GM23338 (cell line): ENCODE measurements at regions not wholly inside any gene's neighbourhood (a gene's known extent, or its start where the extent isn't known, plus 50 kb on each side); places are given as distances from the start of the nearest gene placed in this dataset.

Source experiments
- ATAC-seq: fragments of 200-7000 bp; cut with Tn5 transposase; 3 replicates; pipeline ENCODE4 v1.9.1; 2020
- DNase-seq: peaks from one replicate; pipeline ENCODE4 v3.0.0-alpha.2; 2015; ENCODE audit warnings: low spot score
- H2AFZ ChIP-seq: fragments of 200-600 bp; sonication (generic); 2 replicates; pipeline ENCODE4 v1.8.0; 2016; ENCODE audit warnings: antibody characterized with exemption, mild to moderate bottlenecking, moderate library complexity
- H3F3A ChIP-seq: fragments of 200-600 bp; sonication (generic); replicated peaks from 2 replicates; pipeline ENCODE4 v1.8.0; 2017; ENCODE audit warnings: antibody characterized with exemption, mixed run types, low read depth
- H3K27ac ChIP-seq: fragments of 200-600 bp; sonication (generic); 2 replicates; pipeline ENCODE4 v1.6.1; 2016; ENCODE audit warnings: low read depth
- H3K27me3 ChIP-seq: fragments of 200-600 bp; sonication (generic); 2 replicates; pipeline ENCODE4 v1.8.0; 2016; ENCODE audit warnings: mild to moderate bottlenecking, mixed run types, moderate library complexity; ENCODE audit not compliant: insufficient read depth
- H3K36me3 ChIP-seq: fragments of 200-600 bp; sonication (generic); 2 replicates; pipeline ENCODE4 v1.8.0; 2016; ENCODE audit warnings: mild to moderate bottlenecking; ENCODE audit not compliant: insufficient read depth
- H3K4me1 ChIP-seq: fragments of 200-600 bp; sonication (generic); 2 replicates; pipeline ENCODE4 v1.8.0; 2016; ENCODE audit warnings: mild to moderate bottlenecking, moderate library complexity; ENCODE audit not compliant: insufficient read depth
- H3K4me2 ChIP-seq: fragments of 200-600 bp; sonication (generic); 2 replicates; pipeline ENCODE4 v1.7.1; 2017; ENCODE audit warnings: mixed run types
- H3K4me3 ChIP-seq: fragments of 200-600 bp; sonication (generic); 2 replicates; pipeline ENCODE4 v1.6.1; 2016; ENCODE audit warnings: mixed run types
- H3K79me2 ChIP-seq: fragments of 200-600 bp; sonication (generic); replicated peaks from 2 replicates; pipeline ENCODE4 v1.8.0; 2017; ENCODE audit warnings: mild to moderate bottlenecking; ENCODE audit not compliant: insufficient read depth
- H3K9me2 ChIP-seq: fragments of 200-600 bp; sonication (generic); 2 replicates; pipeline ENCODE4 v1.8.0; 2017; ENCODE audit not compliant: insufficient read depth
- H4K20me1 ChIP-seq: fragments of 200-600 bp; sonication (generic); replicated peaks from 2 replicates; pipeline ENCODE4 v1.8.0; 2017; ENCODE audit warnings: mild to moderate bottlenecking; ENCODE audit not compliant: insufficient read depth
- H3K27ac Mint-ChIP-seq: 2 replicates; pipeline ENCODE4 v1.8.0; 2020; ENCODE audit warnings: inconsistent platforms, mild to moderate bottlenecking, moderate library complexity, mixed read lengths
- H3K27me3 Mint-ChIP-seq: 3 replicates; pipeline ENCODE4 v1.8.0; 2022; ENCODE audit warnings: low read depth, mild to moderate bottlenecking, moderate library complexity, mixed read lengths, inconsistent platforms; ENCODE audit not compliant: insufficient read depth, poor library complexity
- H3K36me3 Mint-ChIP-seq: 3 replicates; pipeline ENCODE4 v1.8.0; 2021; ENCODE audit warnings: low read depth, mild to moderate bottlenecking, inconsistent platforms, moderate library complexity, mixed read lengths
- H3K4me1 Mint-ChIP-seq: 3 replicates; pipeline ENCODE4 v1.8.0; 2020; ENCODE audit warnings: mild to moderate bottlenecking, inconsistent platforms, mixed read lengths
- H3K4me3 Mint-ChIP-seq: 3 replicates; pipeline ENCODE4 v1.8.0; 2021; ENCODE audit warnings: moderate library complexity, mild to moderate bottlenecking, inconsistent platforms, mixed read lengths
- H3K9me3 Mint-ChIP-seq: 3 replicates; pipeline ENCODE4 v1.8.0; 2020; ENCODE audit warnings: moderate library complexity, mild to moderate bottlenecking, inconsistent platforms, mixed read lengths
- CREB1 ChIP-seq: fragments of 250-450 bp; sonication (Bioruptor Pico); IDR thresholded peaks from 2 replicates; pipeline ENCODE4 v1.5.0; 2020; ENCODE audit warnings: low read depth, mild to moderate bottlenecking, moderate library complexity
- EZH2 ChIP-seq: fragments of 200-600 bp; sonication (generic); IDR thresholded peaks from one replicate; pipeline ENCODE4 v1.8.0; 2017; ENCODE audit warnings: antibody characterized with exemption, mild to moderate bottlenecking, low read depth; ENCODE audit not compliant: unreplicated experiment
- EZH2phosphoT487 ChIP-seq: fragments of 200-600 bp; sonication (generic); IDR thresholded peaks from one replicate; pipeline ENCODE4 v1.8.1; 2018; ENCODE audit warnings: antibody characterized with exemption; ENCODE audit not compliant: unreplicated experiment
- JUNB ChIP-seq: IDR thresholded peaks from one replicate; pipeline ENCODE4 v1.6.1; 2016; ENCODE audit warnings: antibody characterized with exemption; ENCODE audit not compliant: unreplicated experiment
- NANOG ChIP-seq: IDR thresholded peaks from 2 replicates; pipeline ENCODE4 v1.6.1; 2016; ENCODE audit warnings: antibody characterized with exemption, borderline replicate concordance
- POLR2AphosphoS5 ChIP-seq: IDR thresholded peaks from 2 replicates; pipeline ENCODE4 v1.6.1; 2016; ENCODE audit warnings: antibody characterized with exemption, low read depth
- ZNF114 ChIP-seq: fragments of 250-450 bp; sonication (Bioruptor Pico); IDR thresholded peaks from 2 replicates; pipeline ENCODE4 v1.5.0; 2020; ENCODE audit warnings: mild to moderate bottlenecking, moderate library complexity
- ZNF331 ChIP-seq: fragments of 250-450 bp; sonication (Bioruptor Pico); IDR thresholded peaks from 2 replicates; pipeline ENCODE4 v1.5.0; 2020; ENCODE audit warnings: low read depth, mild to moderate bottlenecking, moderate library complexity
- TF ChIP-seq, protein P1 (sequence below), 2 experiments: fragments of 200-600 bp in 1 of 2; sonication (generic) in 1 of 2; conservative IDR thresholded peaks; 2 replicates each; pipeline versions ENCODE4 v1.5.1 to v1.6.1; 2016 to 2017; ENCODE audit warnings: antibody characterized with exemption in 2 of 2, low read depth in 2 of 2, mild to moderate bottlenecking in 2 of 2, moderate library complexity in 1 of 2
- TF ChIP-seq, protein P2 (sequence below): IDR thresholded peaks from one replicate; pipeline ENCODE4 v1.6.1; 2018; ENCODE audit warnings: antibody characterized with exemption; ENCODE audit not compliant: unreplicated experiment
- TF ChIP-seq, protein P3 (sequence below): fragments of 250-450 bp; sonication (Bioruptor Pico); IDR thresholded peaks from 2 replicates; pipeline ENCODE4 v1.5.0; 2020; ENCODE audit warnings: mild to moderate bottlenecking, moderate library complexity

DNA sequence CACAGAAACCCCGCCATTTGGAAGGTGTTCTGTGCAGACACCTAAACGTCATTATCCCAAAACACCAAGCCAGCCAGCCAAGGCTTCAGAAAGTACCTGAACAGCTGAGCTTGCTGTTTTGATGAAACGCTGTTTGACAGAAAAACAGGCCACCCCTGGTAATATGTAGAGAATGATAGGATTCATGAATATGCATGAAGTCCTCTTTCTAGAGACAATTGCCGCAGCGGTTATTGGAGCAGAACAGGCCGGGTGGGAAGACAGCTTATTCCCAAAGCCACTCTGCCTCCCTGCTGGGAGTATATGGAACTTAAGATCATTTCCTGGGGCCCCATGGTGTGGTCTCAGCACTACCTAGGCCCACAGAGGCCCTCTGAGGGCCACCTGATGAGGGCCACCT, 229.5 kb downstream of the UQCRFS1 start (continued):
- TF ChIP-seq, protein P1, sequence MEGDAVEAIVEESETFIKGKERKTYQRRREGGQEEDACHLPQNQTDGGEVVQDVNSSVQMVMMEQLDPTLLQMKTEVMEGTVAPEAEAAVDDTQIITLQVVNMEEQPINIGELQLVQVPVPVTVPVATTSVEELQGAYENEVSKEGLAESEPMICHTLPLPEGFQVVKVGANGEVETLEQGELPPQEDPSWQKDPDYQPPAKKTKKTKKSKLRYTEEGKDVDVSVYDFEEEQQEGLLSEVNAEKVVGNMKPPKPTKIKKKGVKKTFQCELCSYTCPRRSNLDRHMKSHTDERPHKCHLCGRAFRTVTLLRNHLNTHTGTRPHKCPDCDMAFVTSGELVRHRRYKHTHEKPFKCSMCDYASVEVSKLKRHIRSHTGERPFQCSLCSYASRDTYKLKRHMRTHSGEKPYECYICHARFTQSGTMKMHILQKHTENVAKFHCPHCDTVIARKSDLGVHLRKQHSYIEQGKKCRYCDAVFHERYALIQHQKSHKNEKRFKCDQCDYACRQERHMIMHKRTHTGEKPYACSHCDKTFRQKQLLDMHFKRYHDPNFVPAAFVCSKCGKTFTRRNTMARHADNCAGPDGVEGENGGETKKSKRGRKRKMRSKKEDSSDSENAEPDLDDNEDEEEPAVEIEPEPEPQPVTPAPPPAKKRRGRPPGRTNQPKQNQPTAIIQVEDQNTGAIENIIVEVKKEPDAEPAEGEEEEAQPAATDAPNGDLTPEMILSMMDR (conservative IDR thresholded peaks at IDR 0.05; ENCODE audit: low read depth in 2 of 2) = no peak
- no peak for TF ChIP-seq CREB1 (CRISPR knock-in tag)

DNA sequence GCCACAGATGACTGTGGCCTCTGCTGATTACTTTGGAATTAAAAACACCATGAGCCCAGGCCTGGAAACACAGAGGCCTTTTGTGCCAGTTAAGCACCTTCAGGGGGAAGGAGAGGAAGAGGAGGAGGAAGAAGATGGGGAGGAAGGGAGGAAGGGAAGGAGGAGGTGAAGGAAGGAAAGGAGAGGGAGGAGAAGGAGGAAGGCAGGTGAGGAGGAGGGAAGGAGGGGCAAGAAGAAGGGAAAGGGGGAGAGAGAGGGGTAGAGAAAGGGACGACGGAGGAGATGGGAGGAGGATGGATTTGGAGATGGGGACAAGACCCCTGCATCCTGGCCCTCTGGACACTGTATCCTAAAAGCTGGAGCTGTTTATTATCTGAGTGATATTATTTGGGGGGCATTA, 231.0 kb downstream of the UQCRFS1 start:
- no peaks in the 10 kb centered on the region; the same call in 2 of the 3 replicates for H3K36me3 Mint-ChIP-seq
- TF ChIP-seq EZH2 (no peak), CREB1 (CRISPR knock-in tag) (no peak), EZH2phosphoT487 (no peak), ZNF114 (CRISPR knock-in tag) (no peak), JUNB (no peak), NANOG (no peak), POLR2AphosphoS5 (no peak), ZNF331 (CRISPR knock-in tag) (no peak)
- TF ChIP-seq, protein P2, sequence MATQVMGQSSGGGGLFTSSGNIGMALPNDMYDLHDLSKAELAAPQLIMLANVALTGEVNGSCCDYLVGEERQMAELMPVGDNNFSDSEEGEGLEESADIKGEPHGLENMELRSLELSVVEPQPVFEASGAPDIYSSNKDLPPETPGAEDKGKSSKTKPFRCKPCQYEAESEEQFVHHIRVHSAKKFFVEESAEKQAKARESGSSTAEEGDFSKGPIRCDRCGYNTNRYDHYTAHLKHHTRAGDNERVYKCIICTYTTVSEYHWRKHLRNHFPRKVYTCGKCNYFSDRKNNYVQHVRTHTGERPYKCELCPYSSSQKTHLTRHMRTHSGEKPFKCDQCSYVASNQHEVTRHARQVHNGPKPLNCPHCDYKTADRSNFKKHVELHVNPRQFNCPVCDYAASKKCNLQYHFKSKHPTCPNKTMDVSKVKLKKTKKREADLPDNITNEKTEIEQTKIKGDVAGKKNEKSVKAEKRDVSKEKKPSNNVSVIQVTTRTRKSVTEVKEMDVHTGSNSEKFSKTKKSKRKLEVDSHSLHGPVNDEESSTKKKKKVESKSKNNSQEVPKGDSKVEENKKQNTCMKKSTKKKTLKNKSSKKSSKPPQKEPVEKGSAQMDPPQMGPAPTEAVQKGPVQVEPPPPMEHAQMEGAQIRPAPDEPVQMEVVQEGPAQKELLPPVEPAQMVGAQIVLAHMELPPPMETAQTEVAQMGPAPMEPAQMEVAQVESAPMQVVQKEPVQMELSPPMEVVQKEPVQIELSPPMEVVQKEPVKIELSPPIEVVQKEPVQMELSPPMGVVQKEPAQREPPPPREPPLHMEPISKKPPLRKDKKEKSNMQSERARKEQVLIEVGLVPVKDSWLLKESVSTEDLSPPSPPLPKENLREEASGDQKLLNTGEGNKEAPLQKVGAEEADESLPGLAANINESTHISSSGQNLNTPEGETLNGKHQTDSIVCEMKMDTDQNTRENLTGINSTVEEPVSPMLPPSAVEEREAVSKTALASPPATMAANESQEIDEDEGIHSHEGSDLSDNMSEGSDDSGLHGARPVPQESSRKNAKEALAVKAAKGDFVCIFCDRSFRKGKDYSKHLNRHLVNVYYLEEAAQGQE = no peak
- TF ChIP-seq, protein P3, sequence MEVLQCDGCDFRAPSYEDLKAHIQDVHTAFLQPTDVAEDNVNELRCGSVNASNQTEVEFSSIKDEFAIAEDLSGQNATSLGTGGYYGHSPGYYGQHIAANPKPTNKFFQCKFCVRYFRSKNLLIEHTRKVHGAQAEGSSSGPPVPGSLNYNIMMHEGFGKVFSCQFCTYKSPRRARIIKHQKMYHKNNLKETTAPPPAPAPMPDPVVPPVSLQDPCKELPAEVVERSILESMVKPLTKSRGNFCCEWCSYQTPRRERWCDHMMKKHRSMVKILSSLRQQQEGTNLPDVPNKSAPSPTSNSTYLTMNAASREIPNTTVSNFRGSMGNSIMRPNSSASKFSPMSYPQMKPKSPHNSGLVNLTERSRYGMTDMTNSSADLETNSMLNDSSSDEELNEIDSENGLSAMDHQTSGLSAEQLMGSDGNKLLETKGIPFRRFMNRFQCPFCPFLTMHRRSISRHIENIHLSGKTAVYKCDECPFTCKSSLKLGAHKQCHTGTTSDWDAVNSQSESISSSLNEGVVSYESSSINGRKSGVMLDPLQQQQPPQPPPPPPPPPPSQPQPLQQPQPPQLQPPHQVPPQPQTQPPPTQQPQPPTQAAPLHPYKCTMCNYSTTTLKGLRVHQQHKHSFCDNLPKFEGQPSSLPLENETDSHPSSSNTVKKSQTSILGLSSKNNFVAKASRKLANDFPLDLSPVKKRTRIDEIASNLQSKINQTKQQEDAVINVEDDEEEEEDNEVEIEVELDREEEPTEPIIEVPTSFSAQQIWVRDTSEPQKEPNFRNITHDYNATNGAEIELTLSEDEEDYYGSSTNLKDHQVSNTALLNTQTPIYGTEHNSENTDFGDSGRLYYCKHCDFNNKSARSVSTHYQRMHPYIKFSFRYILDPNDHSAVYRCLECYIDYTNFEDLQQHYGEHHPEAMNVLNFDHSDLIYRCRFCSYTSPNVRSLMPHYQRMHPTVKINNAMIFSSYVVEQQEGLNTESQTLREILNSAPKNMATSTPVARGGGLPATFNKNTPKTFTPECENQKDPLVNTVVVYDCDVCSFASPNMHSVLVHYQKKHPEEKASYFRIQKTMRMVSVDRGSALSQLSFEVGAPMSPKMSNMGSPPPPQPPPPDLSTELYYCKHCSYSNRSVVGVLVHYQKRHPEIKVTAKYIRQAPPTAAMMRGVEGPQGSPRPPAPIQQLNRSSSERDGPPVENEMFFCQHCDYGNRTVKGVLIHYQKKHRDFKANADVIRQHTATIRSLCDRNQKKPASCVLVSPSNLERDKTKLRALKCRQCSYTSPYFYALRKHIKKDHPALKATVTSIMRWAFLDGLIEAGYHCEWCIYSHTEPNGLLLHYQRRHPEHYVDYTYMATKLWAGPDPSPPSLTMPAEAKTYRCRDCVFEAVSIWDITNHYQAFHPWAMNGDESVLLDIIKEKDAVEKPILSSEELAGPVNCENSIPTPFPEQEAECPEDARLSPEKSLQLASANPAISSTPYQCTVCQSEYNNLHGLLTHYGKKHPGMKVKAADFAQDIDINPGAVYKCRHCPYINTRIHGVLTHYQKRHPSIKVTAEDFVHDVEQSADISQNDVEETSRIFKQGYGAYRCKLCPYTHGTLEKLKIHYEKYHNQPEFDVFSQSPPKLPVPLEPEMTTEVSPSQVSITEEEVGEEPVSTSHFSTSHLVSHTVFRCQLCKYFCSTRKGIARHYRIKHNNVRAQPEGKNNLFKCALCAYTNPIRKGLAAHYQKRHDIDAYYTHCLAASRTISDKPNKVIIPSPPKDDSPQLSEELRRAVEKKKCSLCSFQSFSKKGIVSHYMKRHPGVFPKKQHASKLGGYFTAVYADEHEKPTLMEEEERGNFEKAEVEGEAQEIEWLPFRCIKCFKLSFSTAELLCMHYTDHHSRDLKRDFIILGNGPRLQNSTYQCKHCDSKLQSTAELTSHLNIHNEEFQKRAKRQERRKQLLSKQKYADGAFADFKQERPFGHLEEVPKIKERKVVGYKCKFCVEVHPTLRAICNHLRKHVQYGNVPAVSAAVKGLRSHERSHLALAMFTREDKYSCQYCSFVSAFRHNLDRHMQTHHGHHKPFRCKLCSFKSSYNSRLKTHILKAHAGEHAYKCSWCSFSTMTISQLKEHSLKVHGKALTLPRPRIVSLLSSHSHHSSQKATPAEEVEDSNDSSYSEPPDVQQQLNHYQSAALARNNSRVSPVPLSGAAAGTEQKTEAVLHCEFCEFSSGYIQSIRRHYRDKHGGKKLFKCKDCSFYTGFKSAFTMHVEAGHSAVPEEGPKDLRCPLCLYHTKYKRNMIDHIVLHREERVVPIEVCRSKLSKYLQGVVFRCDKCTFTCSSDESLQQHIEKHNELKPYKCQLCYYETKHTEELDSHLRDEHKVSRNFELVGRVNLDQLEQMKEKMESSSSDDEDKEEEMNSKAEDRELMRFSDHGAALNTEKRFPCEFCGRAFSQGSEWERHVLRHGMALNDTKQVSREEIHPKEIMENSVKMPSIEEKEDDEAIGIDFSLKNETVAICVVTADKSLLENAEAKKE = no peak
- no peak for DNase-seq
- Histone ChIP-seq H3K4me2 (no peak overlapping the region), H3K27me3 (no peaks in the 10 kb centered on the region), H3K27ac (no peak overlapping the region), H3K79me2 (no peaks in the 10 kb centered on the region), H2AFZ (peak overlapping the region; percentile 74; the same call in 1 of the 2 replicates), H3K4me3 (no peak overlapping the region), H3K4me1 (no peaks in the 10 kb centered on the region), H4K20me1 (no peaks in the 10 kb centered on the region), H3F3A (no peaks in the 10 kb centered on the region), H3K9me2 (no peaks in the 10 kb centered on the region), H3K36me3 (no peaks in the 10 kb centered on the region)
- H3K4me1 Mint-ChIP-seq = peaks cover 9% of the 10 kb centered on the region
- H3K27ac Mint-ChIP-seq = no peak overlapping the region
- no peak overlapping the region for H3K4me3 Mint-ChIP-seq
- no peak for ATAC-seq
- H3K9me3 Mint-ChIP-seq = no peaks in the 10 kb centered on the region; the same call in 2 of the 3 replicates
- H3K27me3 Mint-ChIP-seq = peaks cover 2% of the 10 kb centered on the region
